OCI-LY3 (cell line): ENCODE measurements at regions not wholly inside any gene's neighbourhood (a gene's known extent, or its start where the extent isn't known, plus 50 kb on each side); places are given as distances from the start of the nearest gene placed in this dataset.

Experiments used
- CTCF ChIP-seq: fragments of 200-600, 300-600 bp; sonication (generic); IDR thresholded peaks from 2 replicates; pipeline ENCODE4 v1.5.1; 2014; ENCODE audit warnings: antibody characterized with exemption, low read length, low read depth
- EZH2phosphoT487 ChIP-seq: fragments of 200-600 bp; shearing (Covaris generic); IDR thresholded peaks from 2 replicates; pipeline ENCODE4 v1.6.1; 2018; ENCODE audit warnings: antibody characterized with exemption, mixed run types, low read depth

GRCh38 chr14:52119030-52119429 is 50.2 kb upstream of the NID2 start:
- TF ChIP-seq CTCF, result no peak
- TF ChIP-seq EZH2phosphoT487, result no peak
